Ovary (tissue), 3 donors: ENCODE measurements at regions not wholly inside any gene's neighbourhood (a gene's known extent, or its start where the extent isn't known, plus 50 kb on each side); places are given as distances from the start of the nearest gene placed in this dataset.

Experiments
- CTCF ChIP-seq, 3 donors: fragments of 450-650 bp in 2 of 3; fragments of 200-600 bp in 1 of 3; IDR thresholded peaks; one replicate each; pipeline versions ENCODE4 v1.5.1 to v1.8.0; 2016 to 2022; ENCODE audit warnings: antibody characterized with exemption in 3 of 3, mild to moderate bottlenecking in 1 of 3
- EP300 ChIP-seq: sonication (generic); formaldehyde crosslinking; IDR thresholded peaks from one replicate; pipeline ENCODE4 v1.6.1; 2017; ENCODE audit warnings: antibody characterized with exemption
- POLR2A ChIP-seq: fragments of 450-650 bp; IDR thresholded peaks from one replicate; pipeline ENCODE4 v1.6.1; 2017; ENCODE audit warnings: antibody characterized with exemption, mild to moderate bottlenecking, moderate library complexity
- donor health status: DM: no; HTN: no; CAD: no.

GRCh38 chr14:56959121-56959520 lies 148.8 kb upstream of the OTX2 start:
- TF ChIP-seq POLR2A = no peak
- no peak for TF ChIP-seq CTCF (IDR thresholded peaks at IDR 0.05)
- TF ChIP-seq EP300 = no peak
